LNCAP (cell line): ENCODE measurements at regions not wholly inside any gene's neighbourhood (a gene's known extent, or its start where the extent isn't known, plus 50 kb on each side); places are given as distances from the start of the nearest gene placed in this dataset.
A peak's percentile ranks its signal among the peaks of the same experiment; 100 is the strongest.

Experiments used
- TF ChIP-seq, protein P1 (sequence below): fragments of 450-650 bp; IDR thresholded peaks from 2 replicates; pipeline ENCODE4 v1.5.1; 2017; ENCODE audit warnings: mild to moderate bottlenecking

DNA sequence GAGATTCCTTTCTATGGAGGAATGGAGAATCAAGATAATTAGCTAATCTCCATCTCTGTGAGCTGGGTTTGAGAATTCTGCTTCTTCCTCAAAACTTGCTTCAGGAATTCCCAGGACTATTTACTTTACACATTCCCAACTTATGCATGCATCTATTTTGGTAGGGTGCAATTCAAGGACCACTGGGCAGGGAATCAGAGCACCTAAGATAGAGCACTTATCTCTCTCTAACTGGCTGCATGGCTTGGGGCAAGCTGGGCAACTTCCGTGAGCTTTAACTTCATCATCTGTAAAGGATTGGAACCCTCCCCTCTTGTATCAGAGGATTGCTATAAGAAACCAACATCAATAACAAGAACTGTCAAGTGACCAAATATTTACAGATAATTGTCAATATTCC, 160.2 kb downstream of the PDCD6IP start:
- TF ChIP-seq, protein P1, sequence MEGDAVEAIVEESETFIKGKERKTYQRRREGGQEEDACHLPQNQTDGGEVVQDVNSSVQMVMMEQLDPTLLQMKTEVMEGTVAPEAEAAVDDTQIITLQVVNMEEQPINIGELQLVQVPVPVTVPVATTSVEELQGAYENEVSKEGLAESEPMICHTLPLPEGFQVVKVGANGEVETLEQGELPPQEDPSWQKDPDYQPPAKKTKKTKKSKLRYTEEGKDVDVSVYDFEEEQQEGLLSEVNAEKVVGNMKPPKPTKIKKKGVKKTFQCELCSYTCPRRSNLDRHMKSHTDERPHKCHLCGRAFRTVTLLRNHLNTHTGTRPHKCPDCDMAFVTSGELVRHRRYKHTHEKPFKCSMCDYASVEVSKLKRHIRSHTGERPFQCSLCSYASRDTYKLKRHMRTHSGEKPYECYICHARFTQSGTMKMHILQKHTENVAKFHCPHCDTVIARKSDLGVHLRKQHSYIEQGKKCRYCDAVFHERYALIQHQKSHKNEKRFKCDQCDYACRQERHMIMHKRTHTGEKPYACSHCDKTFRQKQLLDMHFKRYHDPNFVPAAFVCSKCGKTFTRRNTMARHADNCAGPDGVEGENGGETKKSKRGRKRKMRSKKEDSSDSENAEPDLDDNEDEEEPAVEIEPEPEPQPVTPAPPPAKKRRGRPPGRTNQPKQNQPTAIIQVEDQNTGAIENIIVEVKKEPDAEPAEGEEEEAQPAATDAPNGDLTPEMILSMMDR: no peak

GRCh38 chr3:33962396-33962795, 164.0 kb downstream of the PDCD6IP start:
- TF ChIP-seq, protein P1: no peak

- TF ChIP-seq, protein P1: no peak
Observed at GRCh38 chr3:33971055-33971454, 172.6 kb downstream of the PDCD6IP start.

DNA sequence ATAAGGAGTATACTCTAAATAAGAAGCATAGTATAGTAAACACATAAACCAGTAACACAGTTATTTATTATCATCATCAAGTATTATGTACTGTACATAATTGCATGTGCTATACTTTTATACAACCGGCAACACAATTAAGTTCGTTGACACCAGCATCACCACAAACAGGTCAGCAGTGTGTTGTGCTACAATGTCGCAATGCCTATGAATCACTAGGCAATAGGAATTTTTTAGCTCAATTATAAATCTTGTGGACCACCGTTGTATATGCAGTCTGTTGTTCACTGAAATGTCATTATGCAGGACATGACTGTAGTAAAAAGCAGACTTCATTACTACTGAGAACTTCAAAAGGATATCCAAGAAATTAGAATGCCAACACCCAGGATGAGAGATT, 177.0 kb downstream of the PDCD6IP start:
- TF ChIP-seq, protein P1: no peak

DNA sequence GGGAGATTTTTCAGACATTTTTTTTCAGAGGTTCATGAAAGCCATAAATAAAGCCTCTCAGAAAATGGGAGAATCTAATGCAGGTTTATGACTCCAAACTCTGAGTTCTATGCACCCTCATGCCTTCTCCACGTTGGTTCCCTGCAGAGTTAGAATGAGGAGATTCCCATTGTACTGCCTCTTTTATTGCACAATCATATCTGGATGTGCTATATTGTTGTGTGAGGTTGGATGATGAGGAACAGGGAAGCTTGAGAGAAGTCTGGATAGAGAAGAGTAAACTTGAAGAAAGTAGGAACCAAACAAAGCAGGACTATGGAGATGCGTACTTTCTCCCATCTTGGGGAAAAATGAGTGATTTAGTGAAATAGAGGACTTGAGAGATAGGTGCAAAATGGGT, 178.8 kb downstream of the PDCD6IP start:
- TF ChIP-seq, protein P1: no peak

- TF ChIP-seq, protein P1: peak; percentile 88
Observed at GRCh38 chr3:33980252-33980651, 181.8 kb downstream of the PDCD6IP start.

GRCh38 chr3:33982269-33982798, 183.9 kb downstream of the PDCD6IP start:
- TF ChIP-seq, protein P1: no peak

- TF ChIP-seq, protein P1: no peak
Observed at GRCh38 chr3:33989229-33989628, 190.8 kb downstream of the PDCD6IP start.
